H54 (cell line): ENCODE measurements at regions not wholly inside any gene's neighbourhood (a gene's known extent, or its start where the extent isn't known, plus 50 kb on each side); places are given as distances from the start of the nearest gene placed in this dataset.
A peak's percentile ranks its signal among the peaks of the same experiment; 100 is the strongest.

Experiments used
- DNase-seq: peaks from one replicate; pipeline ENCODE4 v3.0.0; 2011; ENCODE audit warnings: low spot score, mixed read lengths; ENCODE audit not compliant: insufficient read length
- FAIRE-seq: peaks from 3 replicates; lab custom pipeline; 2011; peaks lifted over from hg19 to GRCh38; lab: Jason Lieb, UNC
- POLR2A ChIP-seq: IDR thresholded peaks from 2 replicates; pipeline ENCODE4 v1.6.1; 2011; ENCODE audit warnings: low read depth, mild to moderate bottlenecking, low read length

DNA sequence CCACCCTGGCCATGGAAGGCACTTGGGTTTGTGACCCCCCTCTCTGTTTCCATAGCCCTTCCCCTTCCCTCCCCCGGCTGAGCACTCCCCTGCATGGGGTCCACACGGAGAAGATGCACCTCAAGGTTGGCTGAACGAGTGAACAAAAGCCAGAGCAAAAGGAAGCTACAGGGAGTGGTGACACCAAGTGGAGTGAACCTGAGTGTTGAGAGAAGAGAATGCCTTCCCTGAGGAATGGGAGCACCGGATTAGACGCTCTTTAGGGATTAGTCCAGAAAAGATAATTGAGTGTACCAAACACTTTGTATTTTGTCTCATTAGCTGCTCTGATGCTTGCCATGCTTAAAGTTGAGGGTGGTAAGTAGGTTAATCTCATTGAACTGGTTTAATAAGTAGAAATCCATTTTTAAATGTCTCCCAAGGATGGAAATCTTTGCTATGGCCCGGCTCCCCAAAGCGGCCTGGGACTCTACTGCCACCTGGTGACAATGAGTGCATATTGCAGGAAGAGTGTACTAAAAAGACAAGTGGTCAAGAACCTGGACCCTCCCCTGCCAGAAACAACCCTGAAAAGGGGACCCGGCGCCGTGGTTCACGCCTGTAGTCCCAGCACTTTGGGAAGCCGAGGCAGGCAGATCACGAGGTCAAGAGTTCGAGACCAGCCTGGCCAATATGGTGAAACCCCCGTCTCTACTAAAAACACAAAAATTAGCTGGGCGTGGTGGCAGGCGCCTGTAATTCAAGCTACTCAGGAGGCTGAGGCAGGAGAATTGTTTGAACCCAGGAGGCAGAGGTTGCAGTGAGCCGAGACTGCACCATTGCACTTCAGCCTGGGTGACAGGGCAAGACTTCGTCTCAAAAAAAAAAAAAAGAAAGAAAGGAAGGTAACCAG is 150.6 kb upstream of the ZC3H12A start:
- peak; percentile 40 for DNase-seq
- no peak for FAIRE-seq
- TF ChIP-seq POLR2A: no peak

GRCh38 chr1:37325010-37325409 is 149.4 kb upstream of the ZC3H12A start:
- FAIRE-seq (no peak), DNase-seq (no peak)
- TF ChIP-seq POLR2A: no peak

- no peak for TF ChIP-seq POLR2A
- FAIRE-seq (no peak), DNase-seq (no peak)
These were observed 148.6 kb upstream of the ZC3H12A start for GRCh38 chr1:37325509-37326437.

GRCh38 chr1:37332126-37332525 is 142.3 kb upstream of the ZC3H12A start:
- no peak for TF ChIP-seq POLR2A
- FAIRE-seq (no peak), DNase-seq (no peak)

- FAIRE-seq (no peak), DNase-seq (no peak)
- TF ChIP-seq POLR2A: no peak
These were observed 135.7 kb upstream of the ZC3H12A start for GRCh38 chr1:37338658-37339057.

DNA sequence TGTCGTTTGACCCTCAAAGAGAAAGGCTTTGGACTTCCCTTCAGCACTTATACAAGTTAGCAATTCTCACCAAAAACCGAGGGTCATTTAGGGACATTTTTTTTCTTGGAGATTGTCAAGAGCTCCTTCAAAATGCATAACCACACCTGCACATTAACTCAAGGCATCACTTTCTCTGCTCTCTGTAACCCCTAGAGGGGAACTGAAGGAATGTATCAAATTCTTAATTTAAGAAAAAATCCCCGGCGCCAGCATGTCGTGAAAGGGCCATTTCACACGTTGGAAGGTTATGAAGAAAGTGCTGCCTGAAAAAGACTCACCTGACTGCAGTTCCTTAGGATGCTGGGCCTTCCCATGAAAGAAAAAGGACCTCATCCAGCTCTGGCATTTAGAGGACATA is 131.6 kb upstream of the ZC3H12A start:
- no peak for TF ChIP-seq POLR2A
- DNase-seq: no peak
- no peak for FAIRE-seq

- no peak for TF ChIP-seq POLR2A
- FAIRE-seq (no peak), DNase-seq (no peak)
These were observed 127.2 kb upstream of the ZC3H12A start for GRCh38 chr1:37347104-37347649.

GRCh38 chr1:37353871-37354270 is 120.5 kb upstream of the ZC3H12A start:
- DNase-seq: no peak
- FAIRE-seq: no peak
- TF ChIP-seq POLR2A: no peak

- no peak for TF ChIP-seq POLR2A
- FAIRE-seq: no peak
- DNase-seq: no peak
These were observed 119.3 kb upstream of the ZC3H12A start for GRCh38 chr1:37354876-37355650.

- DNase-seq (no peak), FAIRE-seq (no peak)
- no peak for TF ChIP-seq POLR2A
These were observed 115.4 kb upstream of the ZC3H12A start for GRCh38 chr1:37358992-37359391.

- DNase-seq (no peak), FAIRE-seq (no peak)
- no peak for TF ChIP-seq POLR2A
These were observed 114.4 kb upstream of the ZC3H12A start for GRCh38 chr1:37360011-37360410.

- no peak for TF ChIP-seq POLR2A
- FAIRE-seq (no peak), DNase-seq (no peak)
These were observed 111.6 kb upstream of the ZC3H12A start for GRCh38 chr1:37362594-37363385.
